ENCODE measurements at regions not wholly inside any gene's neighbourhood (a gene's known extent, or its start where the extent isn't known, plus 50 kb on each side); places are given as distances from the start of the nearest gene placed in this dataset.

DNA sequence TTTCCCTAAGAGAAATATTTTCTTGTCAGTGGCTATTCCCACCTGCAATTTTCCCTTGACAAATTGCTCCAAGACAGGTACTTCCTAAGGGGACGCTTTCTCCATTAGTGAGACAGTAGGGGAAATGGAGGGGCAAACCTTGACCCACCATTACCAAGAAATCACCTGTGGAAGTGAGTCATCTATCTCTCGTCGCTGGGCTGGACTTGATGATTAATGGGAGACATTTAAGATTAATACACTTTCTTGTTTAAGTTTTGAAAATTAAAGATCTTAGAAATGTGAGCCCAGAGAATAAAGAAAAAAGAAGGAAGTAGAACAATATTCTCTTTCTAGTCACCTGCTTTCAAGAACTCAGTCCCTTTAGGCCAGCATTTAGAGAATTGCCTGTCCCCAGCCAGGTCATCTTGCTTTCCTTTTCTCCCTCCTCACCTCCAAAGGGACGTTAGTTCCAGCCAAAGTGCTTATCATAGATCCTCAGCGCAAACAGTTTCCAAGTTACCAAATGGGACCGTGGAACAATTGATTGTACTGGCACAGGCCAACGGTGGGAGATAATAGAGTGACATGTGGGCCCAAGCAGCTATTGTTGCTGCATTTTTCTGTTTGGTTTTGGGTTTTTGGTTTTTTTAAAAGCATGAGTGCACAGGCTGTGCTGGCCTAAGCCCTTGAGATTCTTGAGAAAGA lies 284.4 kb downstream of the ENC1 start (continued):
- TF ChIP-seq JUNB (IDR thresholded peaks at IDR 0.05; ENCODE audit: unreplicated experiment), result no peak

DNA sequence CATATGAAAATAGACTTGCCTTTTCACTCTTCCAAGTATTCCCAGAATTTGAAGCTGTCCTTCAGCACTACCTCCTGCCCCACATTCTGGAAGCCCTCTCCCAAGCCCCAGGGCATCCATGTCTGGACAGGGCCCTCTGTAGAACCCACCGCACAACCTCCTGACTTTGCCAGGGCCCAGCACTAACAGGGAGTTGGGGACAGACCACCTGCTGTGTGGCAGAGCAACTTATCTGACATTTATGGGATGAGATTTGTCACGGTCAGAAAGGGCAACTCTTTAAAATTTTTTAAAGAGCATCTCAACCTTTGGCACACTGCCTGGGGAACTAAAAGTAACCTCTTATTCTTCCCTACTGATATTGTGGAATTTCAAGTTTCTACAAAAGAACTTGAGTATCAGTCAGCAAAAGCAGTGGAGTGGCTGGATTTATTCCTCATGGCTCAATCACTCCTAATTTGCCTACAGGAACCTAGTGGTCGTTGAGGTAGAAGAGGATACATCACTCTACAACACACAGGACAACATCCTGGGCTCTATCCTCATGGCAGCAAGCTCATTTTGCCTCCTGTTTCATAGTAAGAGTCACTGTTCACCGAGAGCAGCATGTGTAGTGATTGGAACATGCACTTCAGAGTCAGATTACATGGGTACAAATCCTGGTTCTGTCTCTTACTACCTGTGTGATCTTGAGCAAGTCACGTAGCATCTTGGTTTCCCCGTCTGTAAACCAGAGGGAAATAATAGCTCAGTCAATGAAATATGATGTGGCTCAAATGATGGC lies 285.3 kb downstream of the ENC1 start:
- DNase-seq (ENCODE audit: low spot score) (no peak), ATAC-seq (no peak)
- Mint-ChIP-seq H3K9me3 (peaks cover 22% of the 10 kb centered on the region), H3K4me1 (no peaks in the 10 kb centered on the region), H3K36me3 (ENCODE audit: low read depth) (peaks cover 14% of the 10 kb centered on the region; the same call in 2 of the 3 replicates), H3K27ac (no peak overlapping the region), H3K4me3 (no peak overlapping the region), H3K27me3 (ENCODE audit: insufficient read depth, low read depth, poor library complexity) (peaks cover 4% of the 10 kb centered on the region)
- H3K4me1 ChIP-seq (ENCODE audit: insufficient read depth), result no peaks in the 10 kb centered on the region
- H3K9me2 ChIP-seq (ENCODE audit: insufficient read depth), result peaks cover 8% of the 10 kb centered on the region
- H3K27me3 ChIP-seq (ENCODE audit: insufficient read depth), result no peaks in the 10 kb centered on the region
- no peaks in the 10 kb centered on the region for H3F3A ChIP-seq (replicated peaks; ENCODE audit: low read depth)
- no peaks in the 10 kb centered on the region for H4K20me1 ChIP-seq (replicated peaks; ENCODE audit: insufficient read depth)
- no peak overlapping the region for H2AFZ ChIP-seq
- no peak overlapping the region for H3K4me3 ChIP-seq
- H3K36me3 ChIP-seq (ENCODE audit: insufficient read depth), result no peaks in the 10 kb centered on the region
- TF ChIP-seq, protein P1, sequence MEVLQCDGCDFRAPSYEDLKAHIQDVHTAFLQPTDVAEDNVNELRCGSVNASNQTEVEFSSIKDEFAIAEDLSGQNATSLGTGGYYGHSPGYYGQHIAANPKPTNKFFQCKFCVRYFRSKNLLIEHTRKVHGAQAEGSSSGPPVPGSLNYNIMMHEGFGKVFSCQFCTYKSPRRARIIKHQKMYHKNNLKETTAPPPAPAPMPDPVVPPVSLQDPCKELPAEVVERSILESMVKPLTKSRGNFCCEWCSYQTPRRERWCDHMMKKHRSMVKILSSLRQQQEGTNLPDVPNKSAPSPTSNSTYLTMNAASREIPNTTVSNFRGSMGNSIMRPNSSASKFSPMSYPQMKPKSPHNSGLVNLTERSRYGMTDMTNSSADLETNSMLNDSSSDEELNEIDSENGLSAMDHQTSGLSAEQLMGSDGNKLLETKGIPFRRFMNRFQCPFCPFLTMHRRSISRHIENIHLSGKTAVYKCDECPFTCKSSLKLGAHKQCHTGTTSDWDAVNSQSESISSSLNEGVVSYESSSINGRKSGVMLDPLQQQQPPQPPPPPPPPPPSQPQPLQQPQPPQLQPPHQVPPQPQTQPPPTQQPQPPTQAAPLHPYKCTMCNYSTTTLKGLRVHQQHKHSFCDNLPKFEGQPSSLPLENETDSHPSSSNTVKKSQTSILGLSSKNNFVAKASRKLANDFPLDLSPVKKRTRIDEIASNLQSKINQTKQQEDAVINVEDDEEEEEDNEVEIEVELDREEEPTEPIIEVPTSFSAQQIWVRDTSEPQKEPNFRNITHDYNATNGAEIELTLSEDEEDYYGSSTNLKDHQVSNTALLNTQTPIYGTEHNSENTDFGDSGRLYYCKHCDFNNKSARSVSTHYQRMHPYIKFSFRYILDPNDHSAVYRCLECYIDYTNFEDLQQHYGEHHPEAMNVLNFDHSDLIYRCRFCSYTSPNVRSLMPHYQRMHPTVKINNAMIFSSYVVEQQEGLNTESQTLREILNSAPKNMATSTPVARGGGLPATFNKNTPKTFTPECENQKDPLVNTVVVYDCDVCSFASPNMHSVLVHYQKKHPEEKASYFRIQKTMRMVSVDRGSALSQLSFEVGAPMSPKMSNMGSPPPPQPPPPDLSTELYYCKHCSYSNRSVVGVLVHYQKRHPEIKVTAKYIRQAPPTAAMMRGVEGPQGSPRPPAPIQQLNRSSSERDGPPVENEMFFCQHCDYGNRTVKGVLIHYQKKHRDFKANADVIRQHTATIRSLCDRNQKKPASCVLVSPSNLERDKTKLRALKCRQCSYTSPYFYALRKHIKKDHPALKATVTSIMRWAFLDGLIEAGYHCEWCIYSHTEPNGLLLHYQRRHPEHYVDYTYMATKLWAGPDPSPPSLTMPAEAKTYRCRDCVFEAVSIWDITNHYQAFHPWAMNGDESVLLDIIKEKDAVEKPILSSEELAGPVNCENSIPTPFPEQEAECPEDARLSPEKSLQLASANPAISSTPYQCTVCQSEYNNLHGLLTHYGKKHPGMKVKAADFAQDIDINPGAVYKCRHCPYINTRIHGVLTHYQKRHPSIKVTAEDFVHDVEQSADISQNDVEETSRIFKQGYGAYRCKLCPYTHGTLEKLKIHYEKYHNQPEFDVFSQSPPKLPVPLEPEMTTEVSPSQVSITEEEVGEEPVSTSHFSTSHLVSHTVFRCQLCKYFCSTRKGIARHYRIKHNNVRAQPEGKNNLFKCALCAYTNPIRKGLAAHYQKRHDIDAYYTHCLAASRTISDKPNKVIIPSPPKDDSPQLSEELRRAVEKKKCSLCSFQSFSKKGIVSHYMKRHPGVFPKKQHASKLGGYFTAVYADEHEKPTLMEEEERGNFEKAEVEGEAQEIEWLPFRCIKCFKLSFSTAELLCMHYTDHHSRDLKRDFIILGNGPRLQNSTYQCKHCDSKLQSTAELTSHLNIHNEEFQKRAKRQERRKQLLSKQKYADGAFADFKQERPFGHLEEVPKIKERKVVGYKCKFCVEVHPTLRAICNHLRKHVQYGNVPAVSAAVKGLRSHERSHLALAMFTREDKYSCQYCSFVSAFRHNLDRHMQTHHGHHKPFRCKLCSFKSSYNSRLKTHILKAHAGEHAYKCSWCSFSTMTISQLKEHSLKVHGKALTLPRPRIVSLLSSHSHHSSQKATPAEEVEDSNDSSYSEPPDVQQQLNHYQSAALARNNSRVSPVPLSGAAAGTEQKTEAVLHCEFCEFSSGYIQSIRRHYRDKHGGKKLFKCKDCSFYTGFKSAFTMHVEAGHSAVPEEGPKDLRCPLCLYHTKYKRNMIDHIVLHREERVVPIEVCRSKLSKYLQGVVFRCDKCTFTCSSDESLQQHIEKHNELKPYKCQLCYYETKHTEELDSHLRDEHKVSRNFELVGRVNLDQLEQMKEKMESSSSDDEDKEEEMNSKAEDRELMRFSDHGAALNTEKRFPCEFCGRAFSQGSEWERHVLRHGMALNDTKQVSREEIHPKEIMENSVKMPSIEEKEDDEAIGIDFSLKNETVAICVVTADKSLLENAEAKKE (CRISPR knock-in tag; IDR thresholded peaks at IDR 0.05), result no peak
- TF ChIP-seq EZH2 (IDR thresholded peaks at IDR 0.05; ENCODE audit: low read depth, unreplicated experiment), result no peak
- TF ChIP-seq, protein P2, sequence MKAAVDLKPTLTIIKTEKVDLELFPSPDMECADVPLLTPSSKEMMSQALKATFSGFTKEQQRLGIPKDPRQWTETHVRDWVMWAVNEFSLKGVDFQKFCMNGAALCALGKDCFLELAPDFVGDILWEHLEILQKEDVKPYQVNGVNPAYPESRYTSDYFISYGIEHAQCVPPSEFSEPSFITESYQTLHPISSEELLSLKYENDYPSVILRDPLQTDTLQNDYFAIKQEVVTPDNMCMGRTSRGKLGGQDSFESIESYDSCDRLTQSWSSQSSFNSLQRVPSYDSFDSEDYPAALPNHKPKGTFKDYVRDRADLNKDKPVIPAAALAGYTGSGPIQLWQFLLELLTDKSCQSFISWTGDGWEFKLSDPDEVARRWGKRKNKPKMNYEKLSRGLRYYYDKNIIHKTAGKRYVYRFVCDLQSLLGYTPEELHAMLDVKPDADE (IDR thresholded peaks at IDR 0.05), result no peak
- TF ChIP-seq, protein P3, sequence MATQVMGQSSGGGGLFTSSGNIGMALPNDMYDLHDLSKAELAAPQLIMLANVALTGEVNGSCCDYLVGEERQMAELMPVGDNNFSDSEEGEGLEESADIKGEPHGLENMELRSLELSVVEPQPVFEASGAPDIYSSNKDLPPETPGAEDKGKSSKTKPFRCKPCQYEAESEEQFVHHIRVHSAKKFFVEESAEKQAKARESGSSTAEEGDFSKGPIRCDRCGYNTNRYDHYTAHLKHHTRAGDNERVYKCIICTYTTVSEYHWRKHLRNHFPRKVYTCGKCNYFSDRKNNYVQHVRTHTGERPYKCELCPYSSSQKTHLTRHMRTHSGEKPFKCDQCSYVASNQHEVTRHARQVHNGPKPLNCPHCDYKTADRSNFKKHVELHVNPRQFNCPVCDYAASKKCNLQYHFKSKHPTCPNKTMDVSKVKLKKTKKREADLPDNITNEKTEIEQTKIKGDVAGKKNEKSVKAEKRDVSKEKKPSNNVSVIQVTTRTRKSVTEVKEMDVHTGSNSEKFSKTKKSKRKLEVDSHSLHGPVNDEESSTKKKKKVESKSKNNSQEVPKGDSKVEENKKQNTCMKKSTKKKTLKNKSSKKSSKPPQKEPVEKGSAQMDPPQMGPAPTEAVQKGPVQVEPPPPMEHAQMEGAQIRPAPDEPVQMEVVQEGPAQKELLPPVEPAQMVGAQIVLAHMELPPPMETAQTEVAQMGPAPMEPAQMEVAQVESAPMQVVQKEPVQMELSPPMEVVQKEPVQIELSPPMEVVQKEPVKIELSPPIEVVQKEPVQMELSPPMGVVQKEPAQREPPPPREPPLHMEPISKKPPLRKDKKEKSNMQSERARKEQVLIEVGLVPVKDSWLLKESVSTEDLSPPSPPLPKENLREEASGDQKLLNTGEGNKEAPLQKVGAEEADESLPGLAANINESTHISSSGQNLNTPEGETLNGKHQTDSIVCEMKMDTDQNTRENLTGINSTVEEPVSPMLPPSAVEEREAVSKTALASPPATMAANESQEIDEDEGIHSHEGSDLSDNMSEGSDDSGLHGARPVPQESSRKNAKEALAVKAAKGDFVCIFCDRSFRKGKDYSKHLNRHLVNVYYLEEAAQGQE (IDR thresholded peaks at IDR 0.05; ENCODE audit: unreplicated experiment), result no peak
- no peak for TF ChIP-seq POLR2AphosphoS5 (IDR thresholded peaks at IDR 0.05; ENCODE audit: low read depth)
- TF ChIP-seq JUNB (IDR thresholded peaks at IDR 0.05; ENCODE audit: unreplicated experiment), result no peak
- H3K79me2 ChIP-seq (replicated peaks; ENCODE audit: insufficient read depth), result no peaks in the 10 kb centered on the region
- H3K4me2 ChIP-seq, result no peak overlapping the region
- H3K27ac ChIP-seq (ENCODE audit: low read depth), result no peak overlapping the region

All from GM23338 (cell line).